ENCODE measurements at regions not wholly inside any gene's neighbourhood (a gene's known extent, or its start where the extent isn't known, plus 50 kb on each side); places are given as distances from the start of the nearest gene placed in this dataset.

DNA sequence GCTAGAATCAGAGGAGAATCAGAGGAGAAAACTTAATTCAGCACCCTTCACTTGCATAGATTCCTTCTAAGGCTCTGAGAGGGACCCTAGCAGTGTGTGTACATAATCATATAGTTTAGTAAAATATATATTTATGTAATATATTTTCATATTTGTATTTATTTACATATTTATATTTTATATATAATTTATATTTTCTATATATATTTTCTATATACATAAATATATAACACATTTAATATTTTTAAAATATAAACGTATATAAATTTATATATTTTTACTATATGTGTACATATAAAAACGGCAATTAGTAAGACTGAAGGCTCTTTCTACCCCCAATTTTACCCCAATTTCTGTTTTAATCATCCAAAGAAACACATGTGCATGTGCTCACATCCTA is 80.3 kb downstream of the NXPE2 start:
- no peak for ATAC-seq (ENCODE audit: insufficient number of reproducible peaks, low FRiP score, low read depth)
- H3K27ac ChIP-seq: no peak overlapping the region
- no peaks in the 10 kb centered on the region for H3K27me3 ChIP-seq (replicated peaks; ENCODE audit: insufficient read depth)
- TF ChIP-seq, protein P1, sequence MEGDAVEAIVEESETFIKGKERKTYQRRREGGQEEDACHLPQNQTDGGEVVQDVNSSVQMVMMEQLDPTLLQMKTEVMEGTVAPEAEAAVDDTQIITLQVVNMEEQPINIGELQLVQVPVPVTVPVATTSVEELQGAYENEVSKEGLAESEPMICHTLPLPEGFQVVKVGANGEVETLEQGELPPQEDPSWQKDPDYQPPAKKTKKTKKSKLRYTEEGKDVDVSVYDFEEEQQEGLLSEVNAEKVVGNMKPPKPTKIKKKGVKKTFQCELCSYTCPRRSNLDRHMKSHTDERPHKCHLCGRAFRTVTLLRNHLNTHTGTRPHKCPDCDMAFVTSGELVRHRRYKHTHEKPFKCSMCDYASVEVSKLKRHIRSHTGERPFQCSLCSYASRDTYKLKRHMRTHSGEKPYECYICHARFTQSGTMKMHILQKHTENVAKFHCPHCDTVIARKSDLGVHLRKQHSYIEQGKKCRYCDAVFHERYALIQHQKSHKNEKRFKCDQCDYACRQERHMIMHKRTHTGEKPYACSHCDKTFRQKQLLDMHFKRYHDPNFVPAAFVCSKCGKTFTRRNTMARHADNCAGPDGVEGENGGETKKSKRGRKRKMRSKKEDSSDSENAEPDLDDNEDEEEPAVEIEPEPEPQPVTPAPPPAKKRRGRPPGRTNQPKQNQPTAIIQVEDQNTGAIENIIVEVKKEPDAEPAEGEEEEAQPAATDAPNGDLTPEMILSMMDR (IDR thresholded peaks at IDR 0.05): no peak
- H3K36me3 ChIP-seq: no peaks in the 10 kb centered on the region
- no peaks in the 10 kb centered on the region for H3K4me1 ChIP-seq (ENCODE audit: control insufficient read depth in 1 of 2, low read depth in 2 of 2)
- no peaks in the 10 kb centered on the region for H3K9me3 ChIP-seq
- no peak overlapping the region for H3K4me3 ChIP-seq
- no peak for DNase-seq (ENCODE audit: low spot score)

DNA sequence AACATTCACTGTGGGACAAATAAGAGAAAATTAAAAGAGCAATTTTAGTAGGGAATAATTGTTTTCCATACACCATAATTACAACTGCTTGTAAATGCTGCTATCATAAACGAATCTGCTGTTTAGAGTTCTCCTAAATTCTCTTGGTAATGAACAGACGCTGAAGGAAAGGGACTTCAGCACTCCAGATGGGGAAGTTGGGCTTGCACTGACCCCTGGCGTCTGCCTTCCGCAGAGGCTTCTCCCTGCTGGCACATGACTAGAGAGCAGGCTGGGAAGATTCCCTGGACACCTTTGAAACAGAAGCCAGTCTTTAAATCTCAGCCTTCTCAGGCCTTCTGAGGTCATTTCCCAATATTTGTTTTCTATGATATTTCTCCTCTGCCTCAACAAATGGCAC is 84.1 kb downstream of the NXPE2 start:
- Histone ChIP-seq H3K36me3 (no peaks in the 10 kb centered on the region), H3K27ac (no peak overlapping the region), H3K9me3 (no peaks in the 10 kb centered on the region), H3K4me3 (no peak overlapping the region), H3K4me1 (ENCODE audit: control insufficient read depth in 1 of 2, low read depth in 2 of 2) (no peaks in the 10 kb centered on the region), H3K27me3 (replicated peaks; ENCODE audit: insufficient read depth) (no peaks in the 10 kb centered on the region)
- TF ChIP-seq, protein P1 (IDR thresholded peaks at IDR 0.05): peak; percentile 67
- ATAC-seq (ENCODE audit: insufficient number of reproducible peaks, low FRiP score, low read depth) (no peak), DNase-seq (ENCODE audit: low spot score) (no peak)

GRCh38 chr11:114764563-114764962 is 86.2 kb downstream of the NXPE2 start:
- Histone ChIP-seq H3K27ac (no peak overlapping the region), H3K27me3 (replicated peaks; ENCODE audit: insufficient read depth) (no peaks in the 10 kb centered on the region), H3K9me3 (no peaks in the 10 kb centered on the region), H3K4me1 (ENCODE audit: control insufficient read depth in 1 of 2, low read depth in 2 of 2) (no peaks in the 10 kb centered on the region), H3K4me3 (no peak overlapping the region), H3K36me3 (no peaks in the 10 kb centered on the region)
- DNase-seq (ENCODE audit: low spot score) (no peak), ATAC-seq (ENCODE audit: insufficient number of reproducible peaks, low FRiP score, low read depth) (no peak)
- TF ChIP-seq, protein P1 (IDR thresholded peaks at IDR 0.05): no peak

- no peaks in the 10 kb centered on the region for H3K36me3 ChIP-seq
- no peaks in the 10 kb centered on the region for H3K9me3 ChIP-seq
- DNase-seq (ENCODE audit: low spot score) (no peak), ATAC-seq (ENCODE audit: insufficient number of reproducible peaks, low FRiP score, low read depth) (no peak)
- H3K4me1 ChIP-seq (ENCODE audit: control insufficient read depth in 1 of 2, low read depth in 2 of 2): no peaks in the 10 kb centered on the region
- no peaks in the 10 kb centered on the region for H3K27me3 ChIP-seq (replicated peaks; ENCODE audit: insufficient read depth)
- no peak overlapping the region for H3K27ac ChIP-seq
- H3K4me3 ChIP-seq: no peak overlapping the region
- TF ChIP-seq, protein P1 (IDR thresholded peaks at IDR 0.05): no peak
These were observed 92.8 kb downstream of the NXPE2 start for GRCh38 chr11:114771172-114771571.

GRCh38 chr11:114773541-114774338 is 95.4 kb downstream of the NXPE2 start:
- DNase-seq (ENCODE audit: low spot score) (no peak), ATAC-seq (ENCODE audit: insufficient number of reproducible peaks, low FRiP score, low read depth) (no peak)
- no peak overlapping the region for H3K4me3 ChIP-seq
- no peaks in the 10 kb centered on the region for H3K4me1 ChIP-seq (ENCODE audit: control insufficient read depth in 1 of 2, low read depth in 2 of 2)
- no peaks in the 10 kb centered on the region for H3K9me3 ChIP-seq
- TF ChIP-seq, protein P1 (IDR thresholded peaks at IDR 0.05): no peak
- H3K27me3 ChIP-seq (replicated peaks; ENCODE audit: insufficient read depth): no peaks in the 10 kb centered on the region
- H3K36me3 ChIP-seq: no peaks in the 10 kb centered on the region
- no peak overlapping the region for H3K27ac ChIP-seq
